Activated CD8-positive, alpha-beta T cell treated with anti-CD3 and anti-CD28 coated beads for 36 hours (primary cell): ENCODE measurements at regions not wholly inside any gene's neighbourhood (a gene's known extent, or its start where the extent isn't known, plus 50 kb on each side); places are given as distances from the start of the nearest gene placed in this dataset.

Source experiments
- ATAC-seq: fragments of 200-7000 bp; cut with Tn5 transposase; one replicate; pipeline ENCODE4 v1.10.0; 2021; ENCODE audit warnings: mild to moderate bottlenecking, moderate library complexity
- CTCF ChIA-PET: fragments of 350-600 bp; sonication (Branson Sonifier 250); formaldehyde crosslinking; loops from one replicate; lab custom pipeline; 2021; ENCODE audit warnings: antibody characterized with exemption; lab: Charles Lee
- POLR2A ChIA-PET: fragments of 350-600 bp; sonication (Branson Sonifier 250); formaldehyde crosslinking; loops from one replicate; lab custom pipeline; 2021; ENCODE audit warnings: antibody characterized with exemption; lab: Charles Lee
- DNase-seq: peaks from one replicate; pipeline ENCODE4 v3.0.0-alpha.2; 2020
- H3K27ac Mint-ChIP-seq: one replicate; pipeline ENCODE4 v1.8.0; 2021; ENCODE audit warnings: mild to moderate bottlenecking, mixed read lengths
- H3K27me3 Mint-ChIP-seq: one replicate; pipeline ENCODE4 v1.8.0; 2021; ENCODE audit warnings: mixed read lengths
- H3K36me3 Mint-ChIP-seq: one replicate; pipeline ENCODE4 v1.8.0; 2021; ENCODE audit warnings: low read depth, mixed read lengths
- H3K4me1 Mint-ChIP-seq: one replicate; pipeline ENCODE4 v1.8.0; 2021; ENCODE audit warnings: low read depth, mixed read lengths
- H3K4me3 Mint-ChIP-seq: one replicate; pipeline ENCODE4 v1.8.0; 2021; ENCODE audit warnings: mild to moderate bottlenecking, moderate library complexity, mixed read lengths
- H3K9me3 Mint-ChIP-seq: one replicate; pipeline ENCODE4 v1.8.0; 2021; ENCODE audit warnings: mixed read lengths
- CTCF ChIP-seq: fragments of 200-600 bp; IDR thresholded peaks from one replicate; pipeline ENCODE4 v1.8.0; 2022; ENCODE audit warnings: antibody characterized with exemption, mild to moderate bottlenecking
- intact Hi-C: fragments of 100-400 bp; cut with micrococcal nuclease; formaldehyde crosslinking; loops from one replicate; pipeline ENCODE4 v1.10.0; 2022

GRCh38 chr18:26736301-26736700 lies 129.2 kb downstream of the AQP4 start:
- Mint-ChIP-seq H3K9me3 (no peaks in the 10 kb centered on the region), H3K4me3 (no peak overlapping the region), H3K27me3 (no peaks in the 10 kb centered on the region), H3K27ac (no peak overlapping the region), H3K4me1 (no peaks in the 10 kb centered on the region), H3K36me3 (no peaks in the 10 kb centered on the region)
- DNase-seq (no peak), ATAC-seq (no peak)
- CTCF ChIA-PET = no interaction called here
- intact Hi-C loops = no loop called here
- POLR2A ChIA-PET = no interaction called here
- TF ChIP-seq CTCF = no peak

- H3K27me3 Mint-ChIP-seq = no peaks in the 10 kb centered on the region
- no peak for DNase-seq
- H3K4me3 Mint-ChIP-seq = no peak overlapping the region
- no peaks in the 10 kb centered on the region for H3K4me1 Mint-ChIP-seq
- no peak for ATAC-seq
- no peaks in the 10 kb centered on the region for H3K36me3 Mint-ChIP-seq
- no peak for TF ChIP-seq CTCF
- no peaks in the 10 kb centered on the region for H3K9me3 Mint-ChIP-seq
- intact Hi-C loops = no loop called here
- no peak overlapping the region for H3K27ac Mint-ChIP-seq
- ChIA-PET POLR2A (no interaction called here), CTCF (no interaction called here)
Measured at GRCh38 chr18:26734760-26735159, 130.7 kb downstream of the AQP4 start.

- no peak overlapping the region for H3K4me3 Mint-ChIP-seq
- POLR2A ChIA-PET = no interaction called here
- intact Hi-C loops = no loop called here
Measured at GRCh38 chr18:26729449-26729848, 136.1 kb downstream of the AQP4 start.

GRCh38 chr18:26729008-26729407 lies 136.5 kb downstream of the AQP4 start:
- intact Hi-C loops = no loop called here
- Mint-ChIP-seq H3K4me3 (no peak overlapping the region), H3K27me3 (no peaks in the 10 kb centered on the region), H3K9me3 (no peaks in the 10 kb centered on the region), H3K27ac (no peak overlapping the region), H3K4me1 (no peaks in the 10 kb centered on the region), H3K36me3 (no peaks in the 10 kb centered on the region)
- ChIA-PET POLR2A (no interaction called here), CTCF (no interaction called here)
- TF ChIP-seq CTCF = no peak
- no peak for ATAC-seq
- DNase-seq = no peak

More at GRCh38 chr18:26729449-26729848, 136.1 kb downstream of the AQP4 start:
- H3K4me1 Mint-ChIP-seq = no peaks in the 10 kb centered on the region
- H3K9me3 Mint-ChIP-seq = no peaks in the 10 kb centered on the region
- no peak overlapping the region for H3K27ac Mint-ChIP-seq
- H3K36me3 Mint-ChIP-seq = no peaks in the 10 kb centered on the region
- CTCF ChIA-PET = no interaction called here
- no peaks in the 10 kb centered on the region for H3K27me3 Mint-ChIP-seq
- DNase-seq = no peak
- ATAC-seq = no peak
- no peak for TF ChIP-seq CTCF

GRCh38 chr18:26723981-26724380 lies 141.5 kb downstream of the AQP4 start:
- Mint-ChIP-seq H3K27me3 (no peaks in the 10 kb centered on the region), H3K36me3 (no peaks in the 10 kb centered on the region), H3K9me3 (no peaks in the 10 kb centered on the region), H3K4me1 (no peaks in the 10 kb centered on the region), H3K4me3 (no peak overlapping the region), H3K27ac (no peak overlapping the region)
- ATAC-seq (no peak), DNase-seq (no peak)
- ChIA-PET POLR2A (no interaction called here), CTCF (no interaction called here)
- intact Hi-C loops = no loop called here
- TF ChIP-seq CTCF = no peak
